Stimulated activated CD8-positive, alpha-beta memory T cell treated with anti-CD3 and anti-CD28 coated beads, Interleukin-4, amount 100 ng/mL, for 1 hour (primary cell): ENCODE measurements at regions not wholly inside any gene's neighbourhood (a gene's known extent, or its start where the extent isn't known, plus 50 kb on each side); places are given as distances from the start of the nearest gene placed in this dataset.

Experiments
- DNase-seq, 2 donors: peaks; one replicate each; pipeline ENCODE4 v3.0.0-alpha.2; 2020; ENCODE audit warnings: low read depth in 2 of 2, low spot score in 1 of 2

- DNase-seq: no peak
Measured at GRCh38 chr18:59086522-59086921, 53.2 kb upstream of the SEC11C start.

DNA sequence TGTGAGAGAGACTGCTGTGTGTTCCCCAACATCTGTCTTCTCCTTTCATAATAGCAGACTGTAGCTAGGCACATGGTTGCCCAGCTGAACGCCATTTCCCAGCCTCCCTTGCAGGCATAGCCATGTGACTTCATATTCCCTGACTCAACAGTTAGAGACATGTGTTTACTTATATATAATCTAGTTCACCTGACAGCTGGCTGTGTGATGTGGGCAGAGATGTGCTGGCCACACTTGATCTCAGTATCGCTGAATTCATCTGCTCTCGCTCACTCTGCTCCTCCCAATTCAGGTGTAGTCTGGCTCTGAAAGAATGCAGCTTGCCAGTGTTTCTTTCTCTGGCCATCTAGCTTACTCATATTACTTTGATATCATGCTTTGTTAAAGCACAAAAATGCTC is 52.3 kb upstream of the SEC11C start:
- DNase-seq: no peak
